Heart right ventricle (tissue), 16 donors: ENCODE measurements at regions not wholly inside any gene's neighbourhood (a gene's known extent, or its start where the extent isn't known, plus 50 kb on each side); places are given as distances from the start of the nearest gene placed in this dataset.
A peak's percentile ranks its signal among the peaks of the same experiment; 100 is the strongest.

Source experiments
- ATAC-seq, 8 donors: fragments of 200-7000 bp; cut with Tn5 transposase; one replicate each; pipeline ENCODE4 v1.9.1; 2020; ENCODE audit warnings: mild to moderate bottlenecking in 8 of 8, moderate library complexity in 8 of 8, moderate number of reproducible peaks in 1 of 8
- DNase-seq, 2 donors: peaks; one replicate each; pipeline ENCODE4 v3.0.0-alpha.2; 2020
- H3K27ac ChIP-seq, 10 donors: fragments of 200-600 bp; sonication (generic) in 2 of 10; one replicate each; pipeline versions ENCODE4 v1.5.0 to v1.8.0; 2020 to 2022; ENCODE audit warnings: mild to moderate bottlenecking in 3 of 10
- H3K27me3 ChIP-seq, 7 donors: fragments of 200-600 bp; one replicate each; pipeline ENCODE4 v1.8.0; 2021 to 2022; ENCODE audit warnings: mild to moderate bottlenecking in 2 of 7
- H3K36me3 ChIP-seq, 9 donors: fragments of 200-600 bp; sonication (generic) in 1 of 9; one replicate each; pipeline versions ENCODE4 v1.5.0 to v1.8.0; 2020 to 2022; ENCODE audit warnings: mild to moderate bottlenecking in 2 of 9
- H3K4me1 ChIP-seq, 9 donors: fragments of 200-600 bp; sonication (generic) in 1 of 9; one replicate each; pipeline versions ENCODE4 v1.5.0 to v1.8.0; 2020 to 2022; ENCODE audit warnings: mild to moderate bottlenecking in 4 of 9
- H3K4me3 ChIP-seq, 10 donors: fragments of 200-600 bp; sonication (generic) in 2 of 10; one replicate each; pipeline versions ENCODE4 v1.5.0 to v1.8.0; 2020 to 2022; ENCODE audit warnings: mild to moderate bottlenecking in 7 of 10, moderate library complexity in 2 of 10
- H3K9me3 ChIP-seq, 11 donors: fragments of 200-600 bp in 10 of 11; sonication (generic) in 2 of 11; one replicate each; pipeline versions ENCODE4 v1.5.0 to v1.8.0; 2013 to 2022; ENCODE audit warnings: mild to moderate bottlenecking in 2 of 11, control low read depth in 1 of 11, moderate library complexity in 1 of 11
- WGBS, 2 donors: extraction: QIAGEN DNeasy Blood & Tissue Kit; methylation state at CpG; one replicate each; pipeline ENCODE4 v1.1.7; 2013; ENCODE audit warnings: inconsistent platforms in 1 of 2; 5-methylcytosine and 5-hydroxymethylcytosine counted together
- intact Hi-C, 10 donors: fragments of 100-400 bp; cut with DNase I; formaldehyde crosslinking; loops; one replicate each; pipeline versions ENCODE4 v1.11.1 to v1.14.2; 2022
- TF ChIP-seq, protein P1 (sequence below), 9 donors: fragments of 200-600 bp; sonication (generic) in 2 of 9; IDR thresholded peaks; one replicate each; pipeline versions ENCODE4 v1.5.0 to v1.8.0; 2021 to 2022; ENCODE audit warnings: antibody characterized with exemption in 9 of 9, mild to moderate bottlenecking in 5 of 9, moderate library complexity in 1 of 9
- donor health status: Arrhythmogenic right ventricular cardiomyopathy.
- donor health status: ischemic (EF 13 %, LVEDD 7.1; RV severe dilation, severe dysfunction).
- donor health status: healthy with polysubstance abuse.
- donor health status: DM: no; HTN: yes; CAD: no.
- donor health status: DM: no; HTN: no; CAD: no.
- donor health status: ischemic (EF 25% LVEDD 6.9; RV normal size, moderate dysfunction).
- donor health status: ischemic (EF 25% LVEDD 5.7; RV mildly dilated, moderate dysfunction).
- donor health status: healthy.
- donor health status: DM: yes; HTN: yes; CAD: no.
- donor health status: Ischemic cardiomyopathy.
- donor health status: ischemic (EF 35%, LVEDD 5.7; RV mildly dilated, moderate dysfunction).
- donor health status: nonischemic (EF 11% LVEDD 7.7; RV severe dilation, severe dysfunction).
- donor health status: DM: yes; HTN: yes; CAD: no.
- donor health status: PGD.
- donor health status: ischemic (EF 29% LVEDD 5.4; RV normal size, mild dysfunction).
- donor health status: nonischemic (EF 23%, LVEDD 6.1; RV moderate dilation, normal function).

DNA sequence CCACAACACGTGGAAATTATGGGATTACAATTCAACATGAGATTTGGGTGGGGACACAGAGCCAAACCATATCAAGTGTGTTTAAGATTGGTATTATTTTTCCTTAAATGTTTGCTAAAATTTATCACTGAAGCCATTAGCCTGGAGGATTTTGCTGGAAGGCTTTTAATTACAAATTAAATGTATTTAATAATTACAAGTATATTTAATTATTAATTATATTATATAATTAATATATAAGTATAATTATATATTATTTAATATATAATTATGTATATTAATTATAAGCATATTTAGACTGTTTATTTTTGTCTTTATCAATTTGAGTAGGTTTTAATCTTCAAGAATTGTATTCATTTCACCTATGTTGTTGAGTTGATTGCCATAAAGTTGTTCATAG lies 427.4 kb upstream of the FLRT2 start:
- TF ChIP-seq, protein P1, sequence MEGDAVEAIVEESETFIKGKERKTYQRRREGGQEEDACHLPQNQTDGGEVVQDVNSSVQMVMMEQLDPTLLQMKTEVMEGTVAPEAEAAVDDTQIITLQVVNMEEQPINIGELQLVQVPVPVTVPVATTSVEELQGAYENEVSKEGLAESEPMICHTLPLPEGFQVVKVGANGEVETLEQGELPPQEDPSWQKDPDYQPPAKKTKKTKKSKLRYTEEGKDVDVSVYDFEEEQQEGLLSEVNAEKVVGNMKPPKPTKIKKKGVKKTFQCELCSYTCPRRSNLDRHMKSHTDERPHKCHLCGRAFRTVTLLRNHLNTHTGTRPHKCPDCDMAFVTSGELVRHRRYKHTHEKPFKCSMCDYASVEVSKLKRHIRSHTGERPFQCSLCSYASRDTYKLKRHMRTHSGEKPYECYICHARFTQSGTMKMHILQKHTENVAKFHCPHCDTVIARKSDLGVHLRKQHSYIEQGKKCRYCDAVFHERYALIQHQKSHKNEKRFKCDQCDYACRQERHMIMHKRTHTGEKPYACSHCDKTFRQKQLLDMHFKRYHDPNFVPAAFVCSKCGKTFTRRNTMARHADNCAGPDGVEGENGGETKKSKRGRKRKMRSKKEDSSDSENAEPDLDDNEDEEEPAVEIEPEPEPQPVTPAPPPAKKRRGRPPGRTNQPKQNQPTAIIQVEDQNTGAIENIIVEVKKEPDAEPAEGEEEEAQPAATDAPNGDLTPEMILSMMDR (IDR thresholded peaks at IDR 0.05) = no peak
- Histone ChIP-seq H3K9me3 (no peaks in the 10 kb centered on the region), H3K4me1 (no peaks in the 10 kb centered on the region), H3K27ac (no peak overlapping the region), H3K4me3 (no peak overlapping the region), H3K36me3 (no peaks in the 10 kb centered on the region), H3K27me3 (no peaks in the 10 kb centered on the region)
- ATAC-seq = no peak
- intact Hi-C loops = no loop called here
- DNase-seq = no peak
- 71 to 82% methylated on average over 1 of the region's 1 CpG for WGBS, 2 donors

DNA sequence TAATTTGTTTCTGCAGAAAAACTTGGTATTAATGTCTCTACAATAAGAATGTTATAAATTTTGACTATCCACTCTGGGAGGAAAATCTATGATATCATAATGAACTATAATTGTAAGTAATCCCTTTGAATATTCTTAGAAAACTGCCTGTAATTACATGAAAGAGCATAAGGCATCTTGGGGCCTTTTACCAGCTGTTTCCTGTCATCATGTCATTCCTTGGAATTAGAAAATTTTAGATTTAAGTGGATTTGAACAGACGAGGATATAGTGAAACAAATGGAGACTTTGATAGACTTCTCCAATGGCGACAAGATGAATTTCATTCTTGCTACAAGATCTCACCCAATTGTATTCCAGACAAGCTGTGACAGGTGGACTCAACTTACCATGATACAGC lies 423.4 kb upstream of the FLRT2 start:
- 65 to 69% methylated on average over 2 of the region's 2 CpGs for WGBS, 2 donors
- DNase-seq (no peak), ATAC-seq (no peak)
- Histone ChIP-seq H3K27ac (no peak overlapping the region), H3K9me3 (no peaks in the 10 kb centered on the region), H3K36me3 (no peaks in the 10 kb centered on the region), H3K27me3 (no peaks in the 10 kb centered on the region), H3K4me3 (no peak overlapping the region), H3K4me1 (no peaks in the 10 kb centered on the region)
- intact Hi-C loops = no loop called here
- TF ChIP-seq, protein P1 (IDR thresholded peaks at IDR 0.05) = no peak

GRCh38 chr14:85112762-85113161 lies 417.2 kb upstream of the FLRT2 start:
- no peaks in the 10 kb centered on the region for H3K27me3 ChIP-seq
- 93% methylated on average over 2 of the region's 2 CpGs for WGBS, 2 donors
- intact Hi-C loops = no loop called here
- peaks cover 0 to 21% (median 0%) of the 10 kb centered on the region in 11 donors for H3K9me3 ChIP-seq
- no peak for DNase-seq
- no peaks in the 10 kb centered on the region for H3K36me3 ChIP-seq
- no peak for ATAC-seq
- H3K27ac ChIP-seq = no peak overlapping the region
- TF ChIP-seq, protein P1 (IDR thresholded peaks at IDR 0.05) = no peak
- no peaks in the 10 kb centered on the region for H3K4me1 ChIP-seq
- no peak overlapping the region for H3K4me3 ChIP-seq

DNA sequence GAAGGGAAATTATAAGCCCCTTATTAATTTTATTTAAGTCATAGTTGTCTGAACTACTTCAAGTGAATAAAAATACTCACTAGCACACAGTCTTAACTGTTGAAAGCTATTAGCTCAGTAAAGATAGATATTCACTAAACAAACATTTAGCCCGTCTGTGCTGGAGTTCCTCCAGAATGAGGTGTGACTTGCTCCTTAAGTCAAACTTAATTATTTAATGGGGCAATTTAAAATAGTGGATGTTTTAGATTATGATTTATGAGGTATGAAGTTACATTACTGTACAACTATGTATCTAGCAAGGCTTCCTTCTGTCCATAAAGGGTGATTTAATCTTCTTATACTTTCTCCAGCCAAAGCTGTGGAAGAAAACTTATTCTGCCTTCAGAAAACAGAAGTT lies 414.0 kb upstream of the FLRT2 start:
- TF ChIP-seq, protein P1 (IDR thresholded peaks at IDR 0.05) = no peak
- DNase-seq = no peak
- Histone ChIP-seq H3K27ac (no peak overlapping the region), H3K9me3 (peaks cover 0 to 21% (median 0%) of the 10 kb centered on the region in 11 donors), H3K4me1 (no peaks in the 10 kb centered on the region), H3K27me3 (no peaks in the 10 kb centered on the region), H3K4me3 (no peak overlapping the region), H3K36me3 (no peaks in the 10 kb centered on the region)
- intact Hi-C loops = no loop called here
- 32 to 33% methylated on average over 1 of the region's 1 CpG for WGBS, 2 donors
- ATAC-seq = no peak

GRCh38 chr14:85118274-85118673 lies 411.7 kb upstream of the FLRT2 start:
- intact Hi-C loops = no loop called here
- no peak for DNase-seq
- TF ChIP-seq, protein P1 (IDR thresholded peaks at IDR 0.05) = no peak
- H3K4me1 ChIP-seq = no peaks in the 10 kb centered on the region
- H3K27me3 ChIP-seq = no peaks in the 10 kb centered on the region
- 39 to 54% methylated on average over 5 of the region's 5 CpGs for WGBS, 2 donors
- H3K36me3 ChIP-seq = no peaks in the 10 kb centered on the region
- peaks cover 0 to 4% (median 0%) of the 10 kb centered on the region in 11 donors for H3K9me3 ChIP-seq
- H3K27ac ChIP-seq = no peak overlapping the region
- ATAC-seq = peak in 1 of 8 donors; percentile 56
- no peak overlapping the region for H3K4me3 ChIP-seq
